ENCODE measurements at regions not wholly inside any gene's neighbourhood (a gene's known extent, or its start where the extent isn't known, plus 50 kb on each side); places are given as distances from the start of the nearest gene placed in this dataset.

DNA sequence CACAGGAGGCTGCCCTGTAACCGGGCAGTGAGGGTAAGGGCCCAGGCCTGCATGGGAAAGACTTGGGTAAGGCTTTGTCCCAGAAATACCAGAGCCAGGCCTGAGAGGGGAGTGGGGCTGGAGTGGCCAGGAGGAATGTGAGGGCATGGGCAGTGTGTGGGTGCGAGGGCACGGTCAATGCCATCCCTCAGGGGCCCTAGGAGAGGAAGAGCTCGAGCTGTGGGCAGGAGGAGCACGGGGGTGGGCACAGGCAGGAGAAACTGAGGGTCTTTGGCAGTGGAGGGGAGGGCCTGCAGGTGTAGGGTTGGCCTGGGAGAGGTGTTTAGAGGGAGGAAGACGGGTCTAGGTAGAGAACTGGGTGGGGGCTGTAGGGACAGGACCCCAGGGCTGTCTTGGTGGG, 381.6 kb downstream of the TMEM121 start:
- Histone ChIP-seq H4K8ac (ENCODE audit: extremely low read depth, insufficient read depth, low read length) (no peak overlapping the region), H2BK20ac (ENCODE audit: low read length) (no peak overlapping the region), H3K23ac (ENCODE audit: insufficient read length) (no peak overlapping the region), H3K23me2 (ENCODE audit: low read depth, low read length) (no peaks in the 10 kb centered on the region), H4K20me1 (replicated peaks in 1 of 2; ENCODE audit: control insufficient read depth in 1 of 2, insufficient read depth in 2 of 2, low read length in 2 of 2) (no peaks in the 10 kb centered on the region), H3K18ac (ENCODE audit: extremely low read depth, low read length) (no peak overlapping the region), H3K27ac (ENCODE audit: low read depth, low read length) (no peak overlapping the region), H3K56ac (replicated peaks; ENCODE audit: insufficient read length, low read depth, low read length) (no peak overlapping the region), H2AK5ac (ENCODE audit: low read depth, low read length) (no peak overlapping the region), H2AFZ (ENCODE audit: low read length) (no peak overlapping the region), H3K9ac (replicated peaks in 1 of 4; ENCODE audit: extremely low read depth in 1 of 4, low read depth in 3 of 4, low read length in 3 of 4) (no peak overlapping the region), H2BK15ac (ENCODE audit: low read length) (no peak overlapping the region), H2BK120ac (replicated peaks; ENCODE audit: low read depth, low read length) (no peak overlapping the region), H2BK5ac (ENCODE audit: low read depth, low read length) (no peak overlapping the region), H3K4me3 (ENCODE audit: extremely low read depth in 1 of 4, insufficient read depth in 2 of 4, low read depth in 3 of 4, low read length in 4 of 4) (no peak overlapping the region), H4K91ac (replicated peaks; ENCODE audit: insufficient read length, low read length) (no peak overlapping the region), H4K5ac (ENCODE audit: insufficient read length, low read depth, low read length) (no peak overlapping the region), H3K4me1 (replicated peaks in 1 of 4; ENCODE audit: control insufficient read depth in 3 of 4, insufficient read depth in 4 of 4, low read length in 3 of 4) (no peaks in the 10 kb centered on the region), H2BK12ac (ENCODE audit: low read depth, low read length) (no peak overlapping the region), H3K4ac (replicated peaks; ENCODE audit: insufficient read length, low read depth, low read length) (no peak overlapping the region), H3K36me3 (ENCODE audit: control insufficient read depth in 2 of 4, insufficient read depth in 4 of 4, low read length in 3 of 4) (no peaks in the 10 kb centered on the region), H3K27me3 (replicated peaks in 1 of 4; ENCODE audit: control insufficient read depth in 3 of 4, extremely low read depth in 1 of 4, insufficient read depth in 3 of 4, low read length in 3 of 4) (no peaks in the 10 kb centered on the region), H3K14ac (ENCODE audit: insufficient read length) (no peak overlapping the region), H3K4me2 (ENCODE audit: insufficient read depth in 1 of 2, low read depth in 2 of 2, low read length in 2 of 2) (no peak overlapping the region), H3K9me3 (ENCODE audit: insufficient read depth in 2 of 2, low read depth in 1 of 2, low read length in 1 of 2) (peaks cover 58 to 95% of the 10 kb centered on the region in 2 experiments), H3K79me1 (ENCODE audit: low read depth, low read length) (no peaks in the 10 kb centered on the region), H3K79me2 (ENCODE audit: control insufficient read depth in 1 of 2, insufficient read depth in 2 of 2, low read length in 2 of 2) (no peaks in the 10 kb centered on the region)
- DNase-seq (ENCODE audit: low read depth in 1 of 2, low spot score in 2 of 2) (no peak), FAIRE-seq (no peak)
- ChIA-PET POLR2A (ENCODE audit: partially characterized antibody) (no interaction called here), CTCF (ENCODE audit: partially characterized antibody) (no interaction called here)
- 74% methylated on average over 6 of the region's 6 CpGs; no CpG with 5 or more reads in 1 of the 2 experiments for WGBS, 2 experiments (ENCODE audit: extremely low coverage in 1 of 2, insufficient coverage in 1 of 2, insufficient read length in 1 of 2, insufficient replicate concordance in 2 of 2, low coverage in 1 of 2, low lambda C conversion rate in 2 of 2, missing lambda C conversion rate in 1 of 2)
- TF ChIP-seq SUZ12 (IDR thresholded peaks at IDR 0.05; ENCODE audit: low read length) (no peak), POU5F1 (IDR thresholded peaks at IDR 0.05; ENCODE audit: low read depth, low read length) (no peak)

All from H1 (cell line).